ENCODE measurements at regions not wholly inside any gene's neighbourhood (a gene's known extent, or its start where the extent isn't known, plus 50 kb on each side); places are given as distances from the start of the nearest gene placed in this dataset.
"Not testable (repeated sequence)": the region's sequence is repeated elsewhere in the genome, so short reads cannot be mapped to it uniquely, and the experiment has no call there.

DNA sequence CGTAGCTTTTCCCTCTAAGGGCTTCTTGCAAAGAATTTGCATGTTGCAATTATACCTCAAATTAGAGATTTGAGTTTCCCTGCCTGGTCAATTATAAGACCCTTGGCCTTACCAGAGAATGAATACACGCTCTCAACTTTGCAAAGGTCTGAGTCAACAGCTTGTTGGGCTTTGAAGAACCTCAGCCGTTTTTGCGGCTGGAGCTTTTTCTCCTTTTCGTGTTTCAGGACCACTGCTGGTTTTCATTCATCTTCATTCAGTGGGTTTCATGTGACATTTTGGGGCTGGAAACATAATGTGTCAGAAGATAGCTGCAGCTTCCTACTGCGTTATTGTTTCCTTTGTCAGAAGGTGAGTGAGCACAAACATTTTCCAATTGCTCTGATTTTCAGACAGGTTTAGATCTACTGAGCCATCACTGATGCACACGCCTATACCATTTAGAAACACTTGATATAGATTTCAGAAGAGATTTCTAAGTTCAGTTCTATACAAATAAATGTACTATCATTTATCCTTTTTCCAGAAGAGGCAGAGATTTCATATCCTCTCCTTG lies 152.3 kb downstream of the SPDYE17 start:
- TF ChIP-seq, protein P1, sequence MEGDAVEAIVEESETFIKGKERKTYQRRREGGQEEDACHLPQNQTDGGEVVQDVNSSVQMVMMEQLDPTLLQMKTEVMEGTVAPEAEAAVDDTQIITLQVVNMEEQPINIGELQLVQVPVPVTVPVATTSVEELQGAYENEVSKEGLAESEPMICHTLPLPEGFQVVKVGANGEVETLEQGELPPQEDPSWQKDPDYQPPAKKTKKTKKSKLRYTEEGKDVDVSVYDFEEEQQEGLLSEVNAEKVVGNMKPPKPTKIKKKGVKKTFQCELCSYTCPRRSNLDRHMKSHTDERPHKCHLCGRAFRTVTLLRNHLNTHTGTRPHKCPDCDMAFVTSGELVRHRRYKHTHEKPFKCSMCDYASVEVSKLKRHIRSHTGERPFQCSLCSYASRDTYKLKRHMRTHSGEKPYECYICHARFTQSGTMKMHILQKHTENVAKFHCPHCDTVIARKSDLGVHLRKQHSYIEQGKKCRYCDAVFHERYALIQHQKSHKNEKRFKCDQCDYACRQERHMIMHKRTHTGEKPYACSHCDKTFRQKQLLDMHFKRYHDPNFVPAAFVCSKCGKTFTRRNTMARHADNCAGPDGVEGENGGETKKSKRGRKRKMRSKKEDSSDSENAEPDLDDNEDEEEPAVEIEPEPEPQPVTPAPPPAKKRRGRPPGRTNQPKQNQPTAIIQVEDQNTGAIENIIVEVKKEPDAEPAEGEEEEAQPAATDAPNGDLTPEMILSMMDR (IDR thresholded peaks at IDR 0.05), result not testable (repeated sequence)
- not testable (repeated sequence) for TF ChIP-seq POLR2A (IDR thresholded peaks at IDR 0.05; ENCODE audit: low read depth)

All from esophagus muscularis mucosa (tissue), 3 donors.